HCT116 (cell line): ENCODE measurements at regions not wholly inside any gene's neighbourhood (a gene's known extent, or its start where the extent isn't known, plus 50 kb on each side); places are given as distances from the start of the nearest gene placed in this dataset.

Experiments used
- ATAC-seq: fragments of 200-7000 bp; cut with Tn5 transposase; 2 replicates; pipeline ENCODE4 v1.9.1; 2020; ENCODE audit warnings: mild to moderate bottlenecking, moderate library complexity
- BruUV-seq: library from RNA; stranded (reverse); fragments of 400-500 nt; replicated peaks from 2 replicates; lab custom pipeline; 2021; lab: Mats Ljungman, UMichigan
- CTCF ChIA-PET: fragments of 300-600 bp; sonication (Branson Sonifier 250); formaldehyde crosslinking; loops from one replicate; lab custom pipeline; 2021; ENCODE audit warnings: antibody characterized with exemption; lab: Charles Lee
- POLR2A ChIA-PET: fragments of 300-600, 350-600 bp; sonication (Branson Sonifier 250); formaldehyde crosslinking; loops from one replicate; lab custom pipeline; 2021; ENCODE audit warnings: antibody characterized with exemption; lab: Charles Lee
- RAD21 ChIA-PET, 2 experiments: fragments of 300-600 bp; sonication (Branson Sonifier 250); formaldehyde crosslinking; loops; one replicate each; lab custom pipeline; 2023; ENCODE audit warnings: low total read pairs in 2 of 2; ENCODE audit not compliant: uncharacterized antibody in 2 of 2, unreplicated experiment in 2 of 2, low non-redundant PET in 1 of 2; lab: Charles Lee
- DNase-seq: peaks from one replicate; pipeline ENCODE4 v3.0.0-alpha.2; 2010; ENCODE audit warnings: low read depth, low spot score
- H2AFZ ChIP-seq: fragments of 200-600 bp; shearing (Covaris generic), sonication (generic); 2 replicates; pipeline ENCODE4 v1.6.1; 2017; ENCODE audit warnings: low read depth, mixed run types, mixed read lengths, antibody characterized with exemption, low read length; ENCODE audit not compliant: poor library complexity, severe bottlenecking
- H3K27ac ChIP-seq: 2 replicates; pipeline ENCODE4 v1.5.1; 2012; ENCODE audit warnings: low read depth, low read length
- H3K27me3 ChIP-seq: fragments of 200-600 bp; sonication (generic); 2 replicates; pipeline ENCODE4 v1.6.1; 2016; ENCODE audit warnings: mixed run types, low read length, mixed read lengths; ENCODE audit not compliant: insufficient read depth
- H3K36me3 ChIP-seq, 2 experiments: fragments of 200-500 bp in 1 of 2; fragments of 200-600 bp in 1 of 2; sonication (Bioruptor generic) in 1 of 2; sonication (generic) in 1 of 2; 2 replicates each; pipeline versions ENCODE4 v1.5.1 to v1.6.1; 2014 to 2016; ENCODE audit warnings: low read length in 2 of 2, inconsistent platforms in 1 of 2, mixed read lengths in 1 of 2, mixed run types in 1 of 2; ENCODE audit not compliant: insufficient read depth in 2 of 2, control insufficient read depth in 1 of 2
- H3K4me1 ChIP-seq, 2 experiments: fragments of 200-600 bp in 1 of 2; sonication (generic) in 1 of 2; 2 replicates each; pipeline versions ENCODE4 v1.5.1 to v1.6.1; 2012 to 2017; ENCODE audit warnings: low read length in 2 of 2, inconsistent platforms in 1 of 2, mild to moderate bottlenecking in 1 of 2, mixed read lengths in 1 of 2, mixed run types in 1 of 2, moderate library complexity in 1 of 2; ENCODE audit not compliant: insufficient read depth in 2 of 2, control insufficient read depth in 1 of 2
- H3K4me2 ChIP-seq: fragments of 200-600 bp; sonication (generic); 2 replicates; pipeline ENCODE4 v1.6.1; 2017; ENCODE audit warnings: mixed run types, low read length, mixed read lengths
- H3K4me3 ChIP-seq, 2 experiments: fragments of 200-600 bp in 1 of 2; sonication (generic) in 1 of 2; replicated peaks in 1 of 2; 2 replicates each; pipeline ENCODE4 v1.5.1; 2011 to 2016; ENCODE audit warnings: low read length in 2 of 2, control low read depth in 1 of 2, low read depth in 1 of 2, mild to moderate bottlenecking in 1 of 2, mixed read lengths in 1 of 2, mixed run types in 1 of 2
- H3K79me2 ChIP-seq: fragments of 200-600 bp; sonication (generic); 2 replicates; pipeline ENCODE4 v1.6.1; 2017; ENCODE audit warnings: mild to moderate bottlenecking, mixed run types, low read length, moderate library complexity, mixed read lengths; ENCODE audit not compliant: insufficient read depth
- H3K9ac ChIP-seq: fragments of 200-600 bp; sonication (generic); 2 replicates; pipeline ENCODE4 v1.6.1; 2016; ENCODE audit warnings: low read length, mixed read lengths
- H3K9me2 ChIP-seq: fragments of 200-600 bp; sonication (generic), shearing (Covaris generic); 2 replicates; pipeline ENCODE4 v1.6.1; 2017; ENCODE audit warnings: mixed run types, mild to moderate bottlenecking, moderate library complexity; ENCODE audit not compliant: insufficient read depth
- H3K9me3 ChIP-seq, 2 experiments: fragments of 200-500 bp in 1 of 2; fragments of 200-600 bp in 1 of 2; sonication (Bioruptor generic) in 1 of 2; sonication (generic) in 1 of 2; 2 replicates each; pipeline ENCODE4 v1.6.1; 2014 to 2017; ENCODE audit warnings: low read length in 2 of 2, mixed read lengths in 2 of 2, inconsistent platforms in 1 of 2, low read depth in 1 of 2, mild to moderate bottlenecking in 1 of 2, mixed run types in 1 of 2, moderate library complexity in 1 of 2; ENCODE audit not compliant: control insufficient read depth in 1 of 2, insufficient read depth in 1 of 2
- H4K20me1 ChIP-seq: fragments of 200-600 bp; sonication (generic), shearing (Covaris generic); 2 replicates; pipeline ENCODE4 v1.6.1; 2017; ENCODE audit warnings: mixed run types, mild to moderate bottlenecking, moderate library complexity; ENCODE audit not compliant: insufficient read depth
- ATF3 ChIP-seq: IDR thresholded peaks from 2 replicates; pipeline ENCODE4 v1.6.1; 2012
- CBX3 ChIP-seq: IDR thresholded peaks from 2 replicates; pipeline ENCODE4 v1.6.1; 2012; ENCODE audit warnings: low read depth
- CEBPB ChIP-seq: IDR thresholded peaks from 2 replicates; pipeline ENCODE4 v1.6.1; 2012; ENCODE audit warnings: low read depth
- EGR1 ChIP-seq: IDR thresholded peaks from 2 replicates; pipeline ENCODE4 v1.6.1; 2012; ENCODE audit warnings: low read depth
- ELF1 ChIP-seq: IDR thresholded peaks from 2 replicates; pipeline ENCODE4 v1.6.1; 2012; ENCODE audit warnings: low read depth, borderline replicate concordance
- EZH2 ChIP-seq: fragments of 200-600 bp; sonication (generic); IDR thresholded peaks from 2 replicates; pipeline ENCODE4 v1.6.1; 2017; ENCODE audit warnings: antibody characterized with exemption, mixed run types
- FOSL1 ChIP-seq: IDR thresholded peaks from 2 replicates; pipeline ENCODE4 v1.6.1; 2012; ENCODE audit warnings: low read depth
- MAX ChIP-seq: IDR thresholded peaks from 2 replicates; pipeline ENCODE4 v1.6.1; 2012
- POLR2A ChIP-seq: IDR thresholded peaks from 2 replicates; pipeline ENCODE4 v1.7.0; 2011; ENCODE audit warnings: borderline replicate concordance; ENCODE audit not compliant: insufficient read depth, insufficient read length; ENCODE audit errors: extremely low read depth
- POLR2AphosphoS5 ChIP-seq: IDR thresholded peaks from 2 replicates; pipeline ENCODE4 v1.6.1; 2011; ENCODE audit warnings: mild to moderate bottlenecking, low read depth, low read length, moderate library complexity
- RAD21 ChIP-seq: IDR thresholded peaks from 2 replicates; pipeline ENCODE4 v1.6.1; 2012; ENCODE audit warnings: low read depth, mild to moderate bottlenecking
- REST ChIP-seq: IDR thresholded peaks from 2 replicates; pipeline ENCODE4 v1.6.1; 2012; ENCODE audit warnings: low read depth
- SIN3A ChIP-seq: IDR thresholded peaks from 2 replicates; pipeline ENCODE4 v1.6.1; 2012; ENCODE audit warnings: low read depth
- SP1 ChIP-seq: IDR thresholded peaks from 2 replicates; pipeline ENCODE4 v1.6.1; 2012; ENCODE audit warnings: low read depth
- SRF ChIP-seq: IDR thresholded peaks from 2 replicates; pipeline ENCODE4 v1.6.1; 2012; ENCODE audit warnings: low read depth
- TCF7L2 ChIP-seq: IDR thresholded peaks from 2 replicates; pipeline ENCODE4 v1.7.0; 2011; ENCODE audit warnings: borderline replicate concordance, inconsistent platforms; ENCODE audit not compliant: insufficient read depth, insufficient read length; ENCODE audit errors: extremely low read depth
- YY1 ChIP-seq: IDR thresholded peaks from 2 replicates; pipeline ENCODE4 v1.6.1; 2011; ENCODE audit warnings: low read length, low read depth, moderate library complexity, mild to moderate bottlenecking; ENCODE audit not compliant: insufficient replicate concordance; ENCODE audit errors: extremely low read depth
- ZBTB33 ChIP-seq: IDR thresholded peaks from 2 replicates; pipeline ENCODE4 v1.6.1; 2011; ENCODE audit warnings: mild to moderate bottlenecking, low read length, moderate library complexity; ENCODE audit not compliant: insufficient replicate concordance; ENCODE audit errors: extremely low read depth
- ZFX ChIP-seq: fragments of 450-650 bp; IDR thresholded peaks from 2 replicates; pipeline ENCODE4 v1.6.1; 2017
- ZNF274 ChIP-seq: fragments of 200-500 bp; sonication (Bioruptor generic); IDR thresholded peaks from 2 replicates; pipeline ENCODE4 v1.6.1; 2014; ENCODE audit warnings: mild to moderate bottlenecking, low read depth, low read length, inconsistent platforms
- intact Hi-C: fragments of 100-400 bp; cut with micrococcal nuclease; formaldehyde crosslinking; loops from 2 replicates; pipeline ENCODE4 v1.10.0; 2022

- Histone ChIP-seq H3K4me2 (no peak overlapping the region), H3K79me2 (no peaks in the 10 kb centered on the region), H3K4me3 (no peak overlapping the region), H3K4me1 (no peaks in the 10 kb centered on the region)
- no TSS peak for BruUV-seq
- DNase-seq (no peak), ATAC-seq (no peak)
- RAD21 ChIA-PET: no interaction called here
- TF ChIP-seq SRF: no peak
- no peak for TF ChIP-seq EGR1
- TF ChIP-seq SP1: no peak
- TF ChIP-seq SIN3A: no peak
- TF ChIP-seq TCF7L2: no peak
- TF ChIP-seq FOSL1: no peak
- TF ChIP-seq YY1: no peak
- TF ChIP-seq ZNF274: no peak
- TF ChIP-seq RAD21: no peak
- TF ChIP-seq POLR2AphosphoS5: no peak
- TF ChIP-seq ZBTB33: no peak
- TF ChIP-seq CEBPB: no peak
- no peak for TF ChIP-seq ZFX
- no peak for TF ChIP-seq CBX3
- TF ChIP-seq ELF1: no peak
- no peak for TF ChIP-seq MAX
- TF ChIP-seq POLR2A: no peak
- no peak for TF ChIP-seq REST
- TF ChIP-seq EZH2: no peak
- no peak for TF ChIP-seq ATF3
- TF ChIP-seq, all 23 proteins: peak for 0
- no peak overlapping the region for H3K27ac ChIP-seq
- intact Hi-C loops: no loop called here
- H3K27me3 ChIP-seq: no peaks in the 10 kb centered on the region
- no peaks in the 10 kb centered on the region for H3K36me3 ChIP-seq
- ChIA-PET POLR2A (no interaction called here), CTCF (no interaction called here)
- H4K20me1 ChIP-seq: no peaks in the 10 kb centered on the region
- no peaks in the 10 kb centered on the region for H3K9me2 ChIP-seq
- no peak overlapping the region for H3K9ac ChIP-seq
- H2AFZ ChIP-seq: no peak overlapping the region
- no peaks in the 10 kb centered on the region for H3K9me3 ChIP-seq
Observed at GRCh38 chr21:15586752-15587427, 142.9 kb upstream of the USP25 start.
